T-helper 1 cell treated with Interleukin-12 subunit alpha and Interleukin-12 subunit beta and Interleukin-4 antibody, amounts not matched to agents 30 μg/mL and 1 μg/mL, for 36 hours (primary cell): ENCODE measurements at regions not wholly inside any gene's neighbourhood (a gene's known extent, or its start where the extent isn't known, plus 50 kb on each side); places are given as distances from the start of the nearest gene placed in this dataset.
"Not testable (repeated sequence)": the region's sequence is repeated elsewhere in the genome, so short reads cannot be mapped to it uniquely, and the experiment has no call there.

Experiments used
- H3K27ac Mint-ChIP-seq: one replicate; pipeline ENCODE4 v1.8.0; 2021; ENCODE audit warnings: mild to moderate bottlenecking, mixed read lengths
- H3K27me3 Mint-ChIP-seq: one replicate; pipeline ENCODE4 v1.8.0; 2021; ENCODE audit warnings: low read depth, mixed read lengths
- H3K36me3 Mint-ChIP-seq: one replicate; pipeline ENCODE4 v1.8.0; 2021; ENCODE audit warnings: low read depth, mixed read lengths
- H3K4me1 Mint-ChIP-seq: one replicate; pipeline ENCODE4 v1.8.0; 2021; ENCODE audit warnings: low read depth, mixed read lengths
- H3K4me3 Mint-ChIP-seq: one replicate; pipeline ENCODE4 v1.8.0; 2021; ENCODE audit warnings: mild to moderate bottlenecking, moderate library complexity, mixed read lengths
- H3K9me3 Mint-ChIP-seq: one replicate; pipeline ENCODE4 v1.8.0; 2021; ENCODE audit warnings: mixed read lengths

GRCh38 chr2:226461981-226462380, 337.6 kb downstream of the IRS1 start:
- no peaks in the 10 kb centered on the region for H3K4me1 Mint-ChIP-seq
- H3K27me3 Mint-ChIP-seq, result peaks cover 12% of the 10 kb centered on the region
- H3K9me3 Mint-ChIP-seq, result peaks cover under 1% of the 10 kb centered on the region
- H3K27ac Mint-ChIP-seq, result no peak overlapping the region
- no peaks in the 10 kb centered on the region for H3K36me3 Mint-ChIP-seq
- no peak overlapping the region for H3K4me3 Mint-ChIP-seq

DNA sequence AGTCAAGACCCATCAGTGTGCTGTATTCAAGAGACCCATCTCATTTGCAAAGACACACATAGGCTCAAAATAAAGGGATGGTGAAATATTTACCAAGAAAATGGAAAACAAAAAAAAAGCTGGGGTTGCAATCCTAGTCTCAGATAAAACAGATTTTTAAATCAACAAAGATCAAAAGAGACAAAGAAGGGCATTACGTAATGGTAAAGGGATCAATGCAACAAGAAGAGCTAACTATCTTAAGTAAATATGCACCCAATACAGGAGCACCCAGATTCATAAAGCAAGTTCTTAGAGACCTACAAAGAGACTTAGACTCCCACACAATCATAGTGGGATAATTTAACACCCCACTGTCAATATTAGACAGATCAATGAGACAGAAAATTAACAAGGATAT, 343.5 kb downstream of the IRS1 start:
- peaks cover 11% of the 10 kb centered on the region for H3K9me3 Mint-ChIP-seq
- not testable (repeated sequence) for H3K36me3 Mint-ChIP-seq, H3K4me3 Mint-ChIP-seq, H3K4me1 Mint-ChIP-seq, H3K27ac Mint-ChIP-seq
- H3K27me3 Mint-ChIP-seq, result peaks cover 24% of the 10 kb centered on the region

GRCh38 chr2:226452768-226453167, 346.9 kb downstream of the IRS1 start:
- Mint-ChIP-seq H3K4me3 (no peak overlapping the region), H3K9me3 (peaks cover 11% of the 10 kb centered on the region), H3K27me3 (peaks cover 30% of the 10 kb centered on the region), H3K4me1 (peaks cover 2% of the 10 kb centered on the region), H3K27ac (no peak overlapping the region), H3K36me3 (peaks cover 2% of the 10 kb centered on the region)

GRCh38 chr2:226451486-226451885, 348.1 kb downstream of the IRS1 start:
- Mint-ChIP-seq H3K9me3 (peaks cover 6% of the 10 kb centered on the region), H3K27me3 (peaks cover 27% of the 10 kb centered on the region), H3K4me3 (no peak overlapping the region), H3K36me3 (peaks cover 2% of the 10 kb centered on the region), H3K27ac (no peak overlapping the region), H3K4me1 (peaks cover 2% of the 10 kb centered on the region)

DNA sequence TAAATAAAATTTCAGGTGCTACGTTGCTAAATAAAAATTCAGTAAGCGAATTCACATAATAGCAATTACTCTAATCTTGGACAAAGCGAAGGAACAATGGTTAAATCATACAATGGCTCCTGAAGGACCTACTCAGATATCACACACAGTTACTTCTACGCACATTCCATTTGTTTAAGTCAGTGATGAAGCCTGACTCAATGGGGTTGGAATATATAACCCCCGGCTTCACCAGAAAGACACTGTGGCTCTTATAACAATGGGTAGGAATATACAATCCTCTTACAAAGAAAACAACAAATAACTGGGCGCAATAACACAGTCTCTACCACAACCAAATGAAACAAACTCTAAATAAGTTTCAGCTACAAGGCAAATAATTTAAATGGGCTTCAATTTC, 349.5 kb downstream of the IRS1 start:
- Mint-ChIP-seq H3K27me3 (peaks cover 23% of the 10 kb centered on the region), H3K36me3 (peaks cover 1% of the 10 kb centered on the region), H3K27ac (no peak overlapping the region)

DNA sequence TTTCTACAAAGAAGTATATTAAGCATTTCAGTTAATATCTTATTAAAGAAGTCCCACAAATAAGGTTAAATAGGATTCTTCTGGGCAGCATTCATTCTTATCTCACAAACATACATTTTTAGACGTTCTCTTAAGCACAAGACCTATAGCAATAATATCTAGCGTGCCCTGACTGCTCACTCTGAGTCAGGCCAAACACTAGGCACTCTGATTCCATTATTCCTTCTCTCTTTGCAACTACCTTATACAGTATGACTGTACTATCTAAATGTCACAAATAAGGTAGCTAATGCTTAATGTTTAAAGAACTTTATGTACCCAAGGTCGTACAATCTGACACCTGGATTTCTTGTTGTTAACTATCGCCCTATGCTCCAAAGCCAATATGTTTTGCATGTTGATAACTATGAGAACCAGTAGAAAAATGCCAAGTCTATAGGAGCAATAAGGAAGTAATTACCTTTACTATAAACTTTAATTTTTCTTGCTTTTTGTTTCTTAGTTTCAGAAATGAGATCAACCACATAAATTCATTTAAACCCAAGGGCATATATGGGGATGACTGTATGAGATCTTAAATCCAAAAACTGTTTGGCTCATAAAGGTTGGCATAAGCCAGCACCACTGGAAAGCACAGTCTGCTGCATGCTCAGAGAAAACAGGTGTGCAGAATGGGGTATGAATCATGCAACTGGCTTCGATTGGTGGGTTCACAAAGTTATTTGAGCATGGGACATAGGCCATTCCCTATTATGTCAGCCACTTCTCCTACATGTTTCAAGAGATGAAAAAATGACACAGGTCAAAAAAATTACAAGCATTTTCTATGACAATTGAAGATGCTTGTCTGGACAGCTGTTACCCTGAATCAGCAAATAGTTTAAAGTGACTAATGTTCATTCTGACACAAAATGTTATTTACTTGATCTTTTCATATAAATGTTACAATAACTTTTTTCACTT, 352.0 kb downstream of the IRS1 start:
- Mint-ChIP-seq H3K4me3 (no peak overlapping the region), H3K27ac (no peak overlapping the region), H3K36me3 (no peaks in the 10 kb centered on the region), H3K27me3 (peaks cover 26% of the 10 kb centered on the region), H3K4me1 (no peaks in the 10 kb centered on the region), H3K9me3 (no peaks in the 10 kb centered on the region)

More for the DNA sequence above, 349.5 kb downstream of the IRS1 start:
- Mint-ChIP-seq H3K9me3 (peaks cover 3% of the 10 kb centered on the region), H3K4me1 (peaks cover 2% of the 10 kb centered on the region), H3K4me3 (no peak overlapping the region)

GRCh38 chr2:226446406-226447001, 353.1 kb downstream of the IRS1 start:
- Mint-ChIP-seq H3K9me3 (no peaks in the 10 kb centered on the region), H3K4me3 (no peak overlapping the region), H3K27ac (no peak overlapping the region), H3K27me3 (peaks cover 23% of the 10 kb centered on the region), H3K36me3 (no peaks in the 10 kb centered on the region), H3K4me1 (no peaks in the 10 kb centered on the region)

- no peaks in the 10 kb centered on the region for H3K36me3 Mint-ChIP-seq
- no peaks in the 10 kb centered on the region for H3K4me1 Mint-ChIP-seq
- H3K4me3 Mint-ChIP-seq, result no peak overlapping the region
- H3K9me3 Mint-ChIP-seq, result no peaks in the 10 kb centered on the region
- peaks cover 17% of the 10 kb centered on the region for H3K27me3 Mint-ChIP-seq
- no peak overlapping the region for H3K27ac Mint-ChIP-seq
Observed at GRCh38 chr2:226445216-226445861, 354.3 kb downstream of the IRS1 start.

DNA sequence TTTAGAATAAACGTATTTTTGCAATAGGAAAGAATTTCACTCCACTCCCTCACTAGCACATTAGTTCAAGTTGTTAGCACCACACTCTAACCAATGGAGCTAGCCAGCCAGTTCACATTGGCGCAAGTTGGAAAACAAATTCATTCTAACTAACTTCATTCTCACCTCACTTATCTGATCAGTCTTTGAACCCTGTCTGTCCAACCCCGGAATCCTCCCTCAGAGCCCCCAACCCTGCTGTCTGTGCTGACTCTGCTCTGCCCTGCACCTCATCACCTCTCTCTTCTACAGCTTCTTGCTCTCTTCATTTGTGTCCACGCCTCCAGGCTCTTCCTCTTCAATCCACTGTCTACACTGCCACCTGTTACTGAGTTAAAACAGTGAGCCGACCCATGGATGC, 356.5 kb downstream of the IRS1 start:
- Mint-ChIP-seq H3K27ac (no peak overlapping the region), H3K4me3 (no peak overlapping the region)

GRCh38 chr2:226440127-226440918, 359.3 kb downstream of the IRS1 start:
- Mint-ChIP-seq H3K4me1 (no peaks in the 10 kb centered on the region), H3K9me3 (no peaks in the 10 kb centered on the region), H3K36me3 (no peaks in the 10 kb centered on the region), H3K4me3 (no peak overlapping the region), H3K27me3 (peaks cover 16% of the 10 kb centered on the region), H3K27ac (no peak overlapping the region)

More for the DNA sequence above, 356.5 kb downstream of the IRS1 start:
- Mint-ChIP-seq H3K9me3 (no peaks in the 10 kb centered on the region), H3K27me3 (peaks cover 20% of the 10 kb centered on the region), H3K4me1 (no peaks in the 10 kb centered on the region), H3K36me3 (no peaks in the 10 kb centered on the region)

DNA sequence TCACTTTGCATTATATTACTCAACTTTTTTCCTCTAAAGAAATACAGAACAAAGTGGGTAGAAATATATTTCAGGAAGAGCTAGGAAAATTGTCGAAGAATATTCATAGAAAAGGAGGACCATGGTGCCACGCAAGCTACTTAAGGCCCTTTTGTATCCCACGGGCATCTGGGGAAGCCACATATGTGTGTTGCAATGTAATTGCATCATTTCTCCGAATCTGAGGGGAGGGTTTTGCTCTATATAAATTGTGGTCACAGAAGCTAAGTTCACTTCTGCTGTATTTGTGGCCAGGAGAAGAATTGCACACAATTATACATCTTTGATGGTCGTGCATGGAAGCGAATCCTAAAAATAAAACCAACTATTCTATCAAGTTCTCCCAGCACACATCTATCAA, 360.3 kb downstream of the IRS1 start:
- peaks cover 23% of the 10 kb centered on the region for H3K27me3 Mint-ChIP-seq
- H3K36me3 Mint-ChIP-seq, result no peaks in the 10 kb centered on the region
- H3K4me3 Mint-ChIP-seq, result no peak overlapping the region
- no peaks in the 10 kb centered on the region for H3K4me1 Mint-ChIP-seq
- no peaks in the 10 kb centered on the region for H3K9me3 Mint-ChIP-seq
- no peak overlapping the region for H3K27ac Mint-ChIP-seq

DNA sequence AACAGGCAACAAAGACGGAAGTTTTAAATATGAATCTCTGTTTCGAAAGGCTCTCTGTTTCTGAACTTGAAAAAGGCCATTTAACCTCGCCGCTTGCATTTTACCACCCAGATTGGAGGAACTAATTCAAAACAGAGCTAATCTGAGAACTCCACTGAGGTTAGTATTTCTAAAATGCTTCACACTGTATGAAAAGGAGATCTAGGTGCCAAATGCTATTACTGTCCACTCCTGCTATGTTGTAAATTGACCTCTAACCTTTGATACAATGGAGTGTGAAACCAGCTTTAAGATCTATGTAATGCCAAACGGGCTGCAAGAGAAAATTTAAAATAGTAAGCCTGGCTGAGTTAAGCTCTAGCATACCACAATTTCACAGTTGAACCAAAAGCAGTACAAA, 364.5 kb downstream of the IRS1 start:
- Mint-ChIP-seq H3K27me3 (peaks cover 34% of the 10 kb centered on the region), H3K4me1 (no peaks in the 10 kb centered on the region), H3K27ac (no peak overlapping the region), H3K9me3 (no peaks in the 10 kb centered on the region), H3K36me3 (no peaks in the 10 kb centered on the region), H3K4me3 (no peak overlapping the region)

- Mint-ChIP-seq H3K9me3 (no peaks in the 10 kb centered on the region), H3K36me3 (no peaks in the 10 kb centered on the region), H3K4me3 (no peak overlapping the region), H3K27ac (no peak overlapping the region), H3K27me3 (peaks cover 36% of the 10 kb centered on the region), H3K4me1 (no peaks in the 10 kb centered on the region)
Observed at GRCh38 chr2:226434702-226435101, 364.9 kb downstream of the IRS1 start.

DNA sequence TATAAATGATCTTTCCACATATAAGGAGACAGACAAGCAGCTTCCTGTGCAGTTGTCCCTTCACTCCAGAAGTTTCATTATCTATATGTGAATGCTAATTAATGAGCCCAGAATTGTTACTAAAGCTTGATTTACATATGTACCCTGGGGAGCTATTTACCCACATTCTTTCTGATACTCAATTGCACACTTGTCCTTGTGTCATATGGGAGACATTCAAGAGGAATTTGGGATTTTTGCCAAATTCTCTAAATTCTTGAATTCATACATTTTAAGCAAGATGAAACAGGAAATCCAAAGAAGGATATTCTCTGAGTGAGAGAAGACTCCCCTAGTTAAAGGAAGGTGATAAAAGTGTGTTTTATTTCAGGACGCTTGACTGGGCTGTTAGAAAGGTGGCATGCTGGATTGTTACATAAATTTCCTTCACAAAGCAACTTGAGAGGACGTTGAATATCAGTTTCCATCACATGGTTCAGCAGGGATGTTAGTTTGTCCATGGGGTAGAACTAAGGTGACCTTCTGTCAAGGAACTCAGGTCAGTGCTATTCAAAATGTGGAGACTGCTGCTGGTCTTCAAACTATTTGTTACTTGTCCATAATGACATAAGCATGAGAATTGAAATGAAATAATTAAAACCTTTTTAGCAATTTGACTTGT, 368.2 kb downstream of the IRS1 start:
- no peaks in the 10 kb centered on the region for H3K9me3 Mint-ChIP-seq
- peaks cover 40% of the 10 kb centered on the region for H3K27me3 Mint-ChIP-seq
- no peak overlapping the region for H3K4me3 Mint-ChIP-seq
- H3K4me1 Mint-ChIP-seq, result no peaks in the 10 kb centered on the region
- H3K27ac Mint-ChIP-seq, result no peak overlapping the region
- H3K36me3 Mint-ChIP-seq, result no peaks in the 10 kb centered on the region
